ENCODE measurements at regions not wholly inside any gene's neighbourhood (a gene's known extent, or its start where the extent isn't known, plus 50 kb on each side); places are given as distances from the start of the nearest gene placed in this dataset.

DNA sequence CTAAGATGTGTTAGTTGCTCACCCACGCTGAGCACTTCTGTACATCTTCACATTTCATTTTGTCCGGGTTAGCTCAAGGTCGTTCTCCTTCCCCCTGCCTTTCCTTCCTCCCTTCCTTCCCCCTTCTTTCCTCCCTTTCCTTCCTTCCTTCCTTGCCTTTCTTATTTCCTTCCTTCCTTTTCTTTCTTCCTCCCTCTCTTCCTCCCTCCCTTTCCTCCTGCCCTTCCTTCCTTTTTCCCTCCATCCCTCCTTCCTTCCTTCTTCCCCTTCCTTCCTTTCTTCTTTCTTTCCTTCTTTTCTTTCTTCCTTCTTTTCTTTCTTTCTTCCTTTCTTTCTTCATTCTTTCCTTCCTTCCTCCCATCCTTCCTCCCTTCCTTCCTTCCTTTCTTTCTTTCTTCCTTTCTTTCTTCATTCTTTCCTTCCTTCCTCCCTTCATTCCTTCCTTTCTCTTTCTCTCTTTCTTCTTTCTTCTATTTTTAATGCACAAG, 129.8 kb downstream of the FAM174B start:
- TF ChIP-seq, protein P1, sequence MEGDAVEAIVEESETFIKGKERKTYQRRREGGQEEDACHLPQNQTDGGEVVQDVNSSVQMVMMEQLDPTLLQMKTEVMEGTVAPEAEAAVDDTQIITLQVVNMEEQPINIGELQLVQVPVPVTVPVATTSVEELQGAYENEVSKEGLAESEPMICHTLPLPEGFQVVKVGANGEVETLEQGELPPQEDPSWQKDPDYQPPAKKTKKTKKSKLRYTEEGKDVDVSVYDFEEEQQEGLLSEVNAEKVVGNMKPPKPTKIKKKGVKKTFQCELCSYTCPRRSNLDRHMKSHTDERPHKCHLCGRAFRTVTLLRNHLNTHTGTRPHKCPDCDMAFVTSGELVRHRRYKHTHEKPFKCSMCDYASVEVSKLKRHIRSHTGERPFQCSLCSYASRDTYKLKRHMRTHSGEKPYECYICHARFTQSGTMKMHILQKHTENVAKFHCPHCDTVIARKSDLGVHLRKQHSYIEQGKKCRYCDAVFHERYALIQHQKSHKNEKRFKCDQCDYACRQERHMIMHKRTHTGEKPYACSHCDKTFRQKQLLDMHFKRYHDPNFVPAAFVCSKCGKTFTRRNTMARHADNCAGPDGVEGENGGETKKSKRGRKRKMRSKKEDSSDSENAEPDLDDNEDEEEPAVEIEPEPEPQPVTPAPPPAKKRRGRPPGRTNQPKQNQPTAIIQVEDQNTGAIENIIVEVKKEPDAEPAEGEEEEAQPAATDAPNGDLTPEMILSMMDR (IDR thresholded peaks at IDR 0.05; ENCODE audit: low read depth, low read length): no peak
- TF ChIP-seq POLR2A (IDR thresholded peaks at IDR 0.05; ENCODE audit: extremely low read depth, insufficient read length) (no peak), MYC (IDR thresholded peaks at IDR 0.05; ENCODE audit: low read depth, low read length) (no peak)

Data from NB4 (cell line).